K562 (cell line): ENCODE measurements at regions not wholly inside any gene's neighbourhood (a gene's known extent, or its start where the extent isn't known, plus 50 kb on each side); places are given as distances from the start of the nearest gene placed in this dataset.

Experiments
- ATAC-seq: fragments of 200-7000 bp; cut with Tn5 transposase; 3 replicates; pipeline ENCODE4 v1.9.1; 2020; ENCODE audit warnings: moderate library complexity
- BruUV-seq: library from RNA; stranded (reverse); fragments of 400-500 nt; replicated peaks from 2 replicates; lab custom pipeline; 2021; lab: Mats Ljungman, UMichigan
- CTCF ChIA-PET: fragments of 300-600 bp; formaldehyde crosslinking; extraction: SDS; loops from one replicate; lab custom pipeline; 2021; ENCODE audit warnings: low intra/inter-chr PET ratio; lab: Yijun Ruan, JAX
- POLR2A ChIA-PET: fragments of 300-600, 350-650 bp; sonication (Branson Sonifier 250); formaldehyde crosslinking; extraction: SDS; loops from one replicate; lab custom pipeline; 2021; ENCODE audit warnings: antibody characterized with exemption, inconsistent platforms; lab: Yijun Ruan, JAX
- DNase-seq, 4 experiments: peaks; one replicate each; pipeline versions ENCODE4 v3.0.0 to v3.0.0-alpha.2; 2011 to 2018; ENCODE audit warnings: low spot score in 3 of 4, mixed read lengths in 3 of 4; ENCODE audit errors: extremely low read depth in 1 of 4
- FAIRE-seq: peaks from 2 replicates; lab custom pipeline; 2011; peaks lifted over from hg19 to GRCh38; lab: Jason Lieb, UNC
- H2AFZ ChIP-seq: 2 replicates; pipeline ENCODE4 v1.6.0; 2011; ENCODE audit warnings: low read depth, low read length, control low read depth, inconsistent platforms
- H3K27ac ChIP-seq: fragments of 200-600 bp; 3 replicates; pipeline ENCODE4 v1.8.0; 2011; ENCODE audit warnings: low read depth, mild to moderate bottlenecking, control low read depth, inconsistent platforms, low read length, moderate library complexity, mixed read lengths; ENCODE audit errors: extremely low read depth
- H3K27me3 ChIP-seq, 2 experiments: fragments of 300-600 bp in 1 of 2; 2 replicates in 1 of 2; 3 replicates in 1 of 2; pipeline versions ENCODE4 v1.6.0 to v1.8.0; 2011; ENCODE audit warnings: inconsistent platforms in 2 of 2, low read length in 2 of 2, mild to moderate bottlenecking in 1 of 2, mixed read lengths in 1 of 2, moderate library complexity in 1 of 2; ENCODE audit not compliant: control insufficient read depth in 2 of 2, insufficient read depth in 2 of 2
- H3K36me3 ChIP-seq: fragments of 300-600 bp; 3 replicates; pipeline ENCODE4 v1.8.0; 2011; ENCODE audit warnings: mild to moderate bottlenecking, low read length, inconsistent platforms; ENCODE audit not compliant: control insufficient read depth, insufficient read depth
- H3K4me1 ChIP-seq, 2 experiments: fragments of 200-600 bp in 1 of 2; replicated peaks in 1 of 2; 2 replicates in 1 of 2; 3 replicates in 1 of 2; pipeline versions ENCODE4 v1.5.1 to v1.8.0; 2011; ENCODE audit warnings: inconsistent platforms in 2 of 2, low read length in 2 of 2, mild to moderate bottlenecking in 1 of 2, mixed read lengths in 1 of 2, moderate library complexity in 1 of 2; ENCODE audit not compliant: control insufficient read depth in 2 of 2, insufficient read depth in 2 of 2
- H3K4me2 ChIP-seq: 2 replicates; pipeline ENCODE4 v1.6.1; 2011; ENCODE audit warnings: low read length, control low read depth, inconsistent platforms, mixed read lengths; ENCODE audit not compliant: insufficient read depth
- H3K4me3 ChIP-seq: fragments of 200-600 bp; sonication (generic), shearing (Covaris generic); 2 replicates; pipeline ENCODE4 v1.5.1; 2016; ENCODE audit warnings: control low read depth, inconsistent platforms
- H3K79me2 ChIP-seq: fragments of 200-600 bp; 3 replicates; pipeline ENCODE4 v1.8.0; 2011; ENCODE audit warnings: low read length, inconsistent platforms; ENCODE audit not compliant: control insufficient read depth, insufficient read depth
- H3K9ac ChIP-seq, 2 experiments: 2 replicates each; pipeline versions ENCODE4 v1.6.0 to v1.6.1; 2011; ENCODE audit warnings: low read depth in 2 of 2, low read length in 2 of 2, control low read depth in 1 of 2, inconsistent platforms in 1 of 2, mild to moderate bottlenecking in 1 of 2, mixed read lengths in 1 of 2; ENCODE audit not compliant: insufficient read depth in 1 of 2
- H3K9me1 ChIP-seq: one replicate; pipeline ENCODE4 v1.6.0; 2011; ENCODE audit warnings: inconsistent platforms, mild to moderate bottlenecking, low read length, moderate library complexity; ENCODE audit not compliant: control insufficient read depth, insufficient read depth
- H3K9me3 ChIP-seq: replicated peaks from 2 replicates; pipeline ENCODE4 v1.5.1; 2011; ENCODE audit warnings: low read depth, low read length, inconsistent platforms; ENCODE audit not compliant: control insufficient read depth, insufficient read depth
- H4K20me1 ChIP-seq: replicated peaks from 2 replicates; pipeline ENCODE4 v1.6.1; 2011; ENCODE audit warnings: low read length, inconsistent platforms, mixed read lengths; ENCODE audit not compliant: control insufficient read depth, insufficient read depth
- ADNP ChIP-seq: fragments of 200-800 bp; sonication (Bioruptor generic); IDR thresholded peaks from 2 replicates; pipeline ENCODE4 v1.6.1; 2016; ENCODE audit warnings: missing genetic modification characterization, missing compliant biosample characterization
- COPS2 ChIP-seq: fragments of 450-650 bp; conservative IDR thresholded peaks from 2 replicates; pipeline ENCODE4 v1.6.1; 2016; ENCODE audit warnings: mild to moderate bottlenecking, moderate library complexity
- CTBP1 ChIP-seq: fragments of 450-650 bp; IDR thresholded peaks from 2 replicates; pipeline ENCODE4 v1.6.1; 2016; ENCODE audit warnings: borderline replicate concordance
- FOS ChIP-seq: IDR thresholded peaks from 3 replicates; pipeline ENCODE4 v1.6.1; 2011; ENCODE audit not compliant: insufficient read length; ENCODE audit errors: extremely low read depth
- HDAC8 ChIP-seq: fragments of 450-650 bp; IDR thresholded peaks from 2 replicates; pipeline ENCODE4 v1.6.1; 2016; ENCODE audit warnings: mild to moderate bottlenecking, missing genetic modification characterization, moderate library complexity, missing compliant biosample characterization
- KDM4B ChIP-seq, 2 experiments: fragments of 450-650 bp in 1 of 2; sonication (generic) in 1 of 2; IDR thresholded peaks; 2 replicates each; pipeline ENCODE4 v1.6.1; 2016 to 2017; ENCODE audit warnings: borderline replicate concordance in 2 of 2, antibody characterized with exemption in 1 of 2, low read depth in 1 of 2, mild to moderate bottlenecking in 1 of 2
- NEUROD1 ChIP-seq: fragments of 150-350 bp; IDR thresholded peaks from 2 replicates; pipeline ENCODE4 v1.6.1; 2014; ENCODE audit warnings: borderline replicate concordance, low read length, low read depth; ENCODE audit not compliant: partially characterized antibody
- POLR2A ChIP-seq: fragments of 450-650 bp; conservative IDR thresholded peaks from 2 replicates; pipeline ENCODE4 v1.6.1; 2016
- POLR2H ChIP-seq: IDR thresholded peaks from 2 replicates; pipeline ENCODE4 v1.6.1; 2016; ENCODE audit warnings: missing genetic modification characterization, low read depth, mild to moderate bottlenecking, control low read depth, missing compliant biosample characterization, moderate library complexity
- PRMT5 ChIP-seq: sonication (generic); formaldehyde crosslinking; IDR thresholded peaks from 2 replicates; pipeline ENCODE4 v1.5.0; 2020; ENCODE audit warnings: missing genetic modification reagents
- RFX7 ChIP-seq: fragments of 250-450 bp; sonication (Bioruptor Pico); IDR thresholded peaks from 2 replicates; pipeline ENCODE4 v1.5.1; 2021; ENCODE audit warnings: mild to moderate bottlenecking
- U2AF1 ChIP-seq: fragments of 200-400 bp; formaldehyde crosslinking; optimal IDR thresholded peaks from 2 replicates; pipeline ENCODE3; 2017; ENCODE audit warnings: mild to moderate bottlenecking, low read depth, low read length, moderate library complexity
- ZNF347 ChIP-seq: fragments of 450-650 bp; formaldehyde crosslinking; IDR thresholded peaks from 2 replicates; pipeline ENCODE4 v1.4.0; 2020; ENCODE audit warnings: low read depth, mild to moderate bottlenecking, moderate library complexity
- WGBS: fragments of 100-300 bp; shearing (Covaris generic); methylation state at CpG from one replicate; pipeline ENCODE4 v1.1.6; 2016; ENCODE audit warnings: low coverage, mixed read lengths; ENCODE audit not compliant: insufficient coverage; ENCODE audit errors: missing lambda C conversion rate; 5-methylcytosine and 5-hydroxymethylcytosine counted together
- in situ Hi-C: fragments of 300-500 bp; cut with MboI; formaldehyde crosslinking; loops from 4 replicates; pipeline ENCODE4 v1.15.0; 2018; ENCODE audit warnings: inconsistent platforms, mixed read lengths
- intact Hi-C: fragments of 100-400 bp; cut with micrococcal nuclease; formaldehyde crosslinking; loops from 2 replicates; pipeline ENCODE4 v1.14.2; 2022

DNA sequence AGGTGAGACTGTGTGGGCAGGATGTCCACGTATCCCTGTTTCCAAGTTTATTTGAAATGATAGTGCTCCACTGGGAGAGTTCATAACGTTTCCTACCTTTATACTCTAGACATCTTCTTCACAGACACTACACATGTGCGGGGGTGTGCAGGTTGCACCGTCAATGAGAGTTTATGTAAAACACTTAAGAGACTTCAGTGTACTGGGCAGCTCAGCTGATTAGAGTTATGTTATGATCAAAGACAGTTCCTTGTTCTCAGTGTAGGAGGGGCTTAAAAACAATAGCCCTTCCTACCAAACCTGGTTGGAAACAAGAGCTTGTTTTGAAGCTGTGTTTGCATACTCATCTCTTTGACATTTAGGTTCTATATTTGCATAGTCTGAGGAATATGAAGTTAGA, 326.9 kb upstream of the AGA start (continued):
- TF ChIP-seq CTBP1 (no peak), HDAC8 (tag) (no peak), ZNF347 (CRISPR knock-in tag) (no peak)

DNA sequence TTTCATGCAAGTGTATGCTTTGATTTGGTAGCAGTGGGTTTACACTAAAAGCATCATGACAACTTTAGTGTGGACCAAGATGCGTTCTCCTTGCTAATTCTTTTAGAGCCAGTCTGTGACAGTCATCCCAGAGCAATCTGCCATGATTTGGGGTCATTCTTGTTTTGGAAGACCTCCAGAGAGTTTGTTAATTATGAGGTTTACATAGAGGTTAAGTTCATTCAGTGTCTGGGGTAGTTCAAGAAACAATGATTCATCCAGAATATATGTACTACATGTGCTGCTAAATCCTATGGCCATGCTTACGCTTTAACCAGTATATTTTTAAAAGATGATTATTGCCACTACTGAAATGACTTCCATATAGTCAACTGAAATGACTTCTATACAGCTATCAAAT, 328.5 kb upstream of the AGA start:
- TF ChIP-seq POLR2H (tag) (no peak), ADNP (tag) (no peak)
- TF ChIP-seq, all 486 proteins: peak for 0
- Histone ChIP-seq H3K79me2 (no peaks in the 10 kb centered on the region), H4K20me1 (no peaks in the 10 kb centered on the region), H3K9me3 (no peaks in the 10 kb centered on the region), H3K9ac (no peak overlapping the region), H2AFZ (no peak overlapping the region), H3K4me2 (no peak overlapping the region), H3K27me3 (no peaks in the 10 kb centered on the region), H3K4me3 (no peak overlapping the region), H3K9me1 (no peaks in the 10 kb centered on the region), H3K36me3 (no peaks in the 10 kb centered on the region), H3K4me1 (no peaks in the 10 kb centered on the region), H3K27ac (no peak overlapping the region)
- intact Hi-C loops: no loop called here
- ChIA-PET POLR2A (no interaction called here), CTCF (no interaction called here)
- DNase-seq: no peak
- no peak for FAIRE-seq
- no TSS peak for BruUV-seq
- in situ Hi-C loops: no loop called here
- no peak for ATAC-seq
- 0% methylated on average over 2 of the region's 2 CpGs for WGBS

DNA sequence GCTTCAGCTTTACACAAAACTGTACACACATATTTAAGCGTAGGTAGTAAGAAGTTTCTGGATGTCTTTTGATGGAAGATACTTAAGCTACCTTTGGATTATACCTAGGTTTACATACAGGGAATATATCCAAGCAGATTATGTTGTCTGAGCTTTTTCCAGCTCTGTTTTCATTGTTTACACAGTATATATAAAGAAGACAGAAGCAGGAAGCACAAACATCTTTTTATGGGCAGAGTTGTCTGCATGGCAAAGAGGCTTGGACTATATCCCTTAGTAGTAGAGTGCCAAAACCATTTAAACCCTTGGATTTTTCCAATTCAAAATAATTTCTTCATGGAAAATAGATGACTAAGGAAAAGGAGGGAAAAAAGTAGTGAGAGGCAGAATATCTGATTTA, 329.4 kb upstream of the AGA start:
- H3K9ac ChIP-seq: no peak overlapping the region
- no peaks in the 10 kb centered on the region for H3K9me1 ChIP-seq
- in situ Hi-C loops (no loop called here), intact Hi-C loops (no loop called here)
- H4K20me1 ChIP-seq: no peaks in the 10 kb centered on the region
- H3K79me2 ChIP-seq: no peaks in the 10 kb centered on the region
- H3K27ac ChIP-seq: no peak overlapping the region
- no peak overlapping the region for H2AFZ ChIP-seq
- no peak for DNase-seq
- TF ChIP-seq POLR2A (no peak), U2AF1 (no peak), COPS2 (no peak), PRMT5 (CRISPR knock-in tag) (no peak), FOS (no peak), RFX7 (CRISPR knock-in tag) (no peak), NEUROD1 (no peak), KDM4B (IDR thresholded peaks at IDR 0.05; ENCODE audit: borderline replicate concordance in 2 of 2, low read depth in 1 of 2) (no peak)
- ChIA-PET POLR2A (no interaction called here), CTCF (no interaction called here)
- H3K4me1 ChIP-seq: no peaks in the 10 kb centered on the region
- no peak for FAIRE-seq
- H3K27me3 ChIP-seq: no peaks in the 10 kb centered on the region
- 5% methylated on average over 1 of the region's 1 CpG for WGBS
- H3K36me3 ChIP-seq: no peaks in the 10 kb centered on the region
- no peak overlapping the region for H3K4me2 ChIP-seq
- no peak overlapping the region for H3K4me3 ChIP-seq
- no peaks in the 10 kb centered on the region for H3K9me3 ChIP-seq
- no TSS peak for BruUV-seq
- ATAC-seq: no peak
